ENCODE measurements at regions not wholly inside any gene's neighbourhood (a gene's known extent, or its start where the extent isn't known, plus 50 kb on each side); places are given as distances from the start of the nearest gene placed in this dataset.

GRCh38 chr13:108360139-108360538, 90.6 kb downstream of the TNFSF13B start:
- no peak for DNase-seq

- DNase-seq, result no peak
Measured at GRCh38 chr13:108361769-108362168, 92.3 kb downstream of the TNFSF13B start.

- DNase-seq, result no peak
Measured at GRCh38 chr13:108363666-108364065, 94.1 kb downstream of the TNFSF13B start.

GRCh38 chr13:108365255-108365654, 95.7 kb downstream of the TNFSF13B start:
- DNase-seq, result no peak

GRCh38 chr13:108368250-108368905, 98.9 kb downstream of the TNFSF13B start:
- DNase-seq, result no peak

GRCh38 chr13:108369412-108369811, 99.9 kb downstream of the TNFSF13B start:
- no peak for DNase-seq

GRCh38 chr13:108375034-108375433, 105.5 kb downstream of the TNFSF13B start:
- no peak for DNase-seq

- no peak for DNase-seq
Measured at GRCh38 chr13:108375772-108376171, 106.3 kb downstream of the TNFSF13B start.

GRCh38 chr13:108376308-108376707, 106.8 kb downstream of the TNFSF13B start:
- no peak for DNase-seq

- no peak for DNase-seq
Measured at GRCh38 chr13:108377646-108378206, 108.2 kb downstream of the TNFSF13B start.

- no peak for DNase-seq
Measured at GRCh38 chr13:108383667-108384066, 114.1 kb downstream of the TNFSF13B start.

- no peak for DNase-seq
Measured at GRCh38 chr13:108387156-108387555, 117.6 kb downstream of the TNFSF13B start.

GRCh38 chr13:108402850-108403249, 133.3 kb downstream of the TNFSF13B start:
- no peak for DNase-seq

GRCh38 chr13:108407495-108407894, 138.0 kb downstream of the TNFSF13B start:
- DNase-seq, result no peak

- no peak for DNase-seq
Measured at GRCh38 chr13:108408672-108409071, 139.2 kb downstream of the TNFSF13B start.

- DNase-seq, result no peak
Measured at GRCh38 chr13:108409730-108410129, 140.2 kb downstream of the TNFSF13B start.

- DNase-seq, result no peak
Measured at GRCh38 chr13:108419768-108420167, 150.2 kb downstream of the TNFSF13B start.

GRCh38 chr13:108425056-108425455, 155.5 kb downstream of the TNFSF13B start:
- DNase-seq, result no peak

- DNase-seq, result no peak
Measured at GRCh38 chr13:108426893-108427292, 157.4 kb downstream of the TNFSF13B start.

- DNase-seq, result no peak
Measured at GRCh38 chr13:108427355-108427754, 157.8 kb downstream of the TNFSF13B start.

- DNase-seq, result no peak
Measured at GRCh38 chr13:108428691-108429090, 159.2 kb downstream of the TNFSF13B start.

GRCh38 chr13:108433976-108434755, 164.6 kb downstream of the TNFSF13B start:
- no peak for DNase-seq

GRCh38 chr13:108435393-108436149, 166.1 kb downstream of the TNFSF13B start:
- no peak for DNase-seq
